Smooth muscle cell (in vitro differentiated cells): ENCODE measurements at regions not wholly inside any gene's neighbourhood (a gene's known extent, or its start where the extent isn't known, plus 50 kb on each side); places are given as distances from the start of the nearest gene placed in this dataset.

ENCODE experiments used
- DNase-seq: peaks from one replicate; lab custom pipeline; 2025; ENCODE audit not compliant: unreplicated experiment; lab: John Stamatoyannopoulos, UW
- H2AFZ ChIP-seq: fragments of 200-600 bp; sonication (generic); 2 replicates; pipeline ENCODE4 v1.6.0; 2016; ENCODE audit warnings: antibody characterized with exemption, low read depth, mild to moderate bottlenecking
- H3F3A ChIP-seq: fragments of 200-600 bp; sonication (generic); 2 replicates; pipeline ENCODE4 v1.6.0; 2017; ENCODE audit warnings: antibody characterized with exemption, low read depth
- H3K27ac ChIP-seq: fragments of 200-600 bp; sonication (generic); 2 replicates; pipeline ENCODE4 v1.5.1; 2016; ENCODE audit warnings: low read depth, mild to moderate bottlenecking
- H3K27me3 ChIP-seq: fragments of 200-600 bp; sonication (generic); 2 replicates; pipeline ENCODE4 v1.6.1; 2016; ENCODE audit warnings: low read depth, mild to moderate bottlenecking
- H3K36me3 ChIP-seq: fragments of 200-600 bp; sonication (generic); 2 replicates; pipeline ENCODE4 v1.5.1; 2016; ENCODE audit warnings: low read depth
- H3K4me1 ChIP-seq: fragments of 200-600 bp; sonication (generic); 2 replicates; pipeline ENCODE4 v1.5.1; 2016; ENCODE audit warnings: low read depth
- H3K4me2 ChIP-seq: fragments of 200-600 bp; sonication (generic); 2 replicates; pipeline ENCODE4 v1.6.0; 2016; ENCODE audit warnings: mild to moderate bottlenecking
- H3K4me3 ChIP-seq: fragments of 200-600 bp; sonication (generic); 2 replicates; pipeline ENCODE4 v1.5.1; 2016; ENCODE audit warnings: mild to moderate bottlenecking
- H3K79me2 ChIP-seq: fragments of 200-600 bp; sonication (generic); 2 replicates; pipeline ENCODE4 v1.6.0; 2016; ENCODE audit warnings: low read depth, mild to moderate bottlenecking
- H3K9ac ChIP-seq: fragments of 200-600 bp; sonication (generic); 2 replicates; pipeline ENCODE4 v1.6.0; 2016; ENCODE audit warnings: low read depth
- H3K9me3 ChIP-seq: fragments of 200-600 bp; sonication (generic); replicated peaks from 2 replicates; pipeline ENCODE4 v1.5.1; 2016; ENCODE audit warnings: low read depth
- H4K20me1 ChIP-seq: fragments of 200-600 bp; sonication (generic); 2 replicates; pipeline ENCODE4 v1.6.0; 2016; ENCODE audit warnings: low read depth
- CTCF ChIP-seq: fragments of 200-600 bp; sonication (generic); IDR thresholded peaks from 2 replicates; pipeline ENCODE4 v1.5.1; 2017; ENCODE audit warnings: borderline replicate concordance, mild to moderate bottlenecking, antibody characterized with exemption; ENCODE audit not compliant: insufficient read depth, poor library complexity, severe bottlenecking
- WGBS: methylation state at CpG from one replicate; pipeline ENCODE4 v1.1.7; 2016; ENCODE audit warnings: low lambda C conversion rate; 5-methylcytosine and 5-hydroxymethylcytosine counted together

GRCh38 chr12:18141048-18141982 is 51.3 kb upstream of the RERGL start:
- H3K36me3 ChIP-seq = no peaks in the 10 kb centered on the region
- H3K9ac ChIP-seq = no peak overlapping the region
- no peaks in the 10 kb centered on the region for H3K79me2 ChIP-seq
- H2AFZ ChIP-seq = peak overlapping the region; percentile 12
- H3F3A ChIP-seq = no peaks in the 10 kb centered on the region
- H4K20me1 ChIP-seq = no peaks in the 10 kb centered on the region
- TF ChIP-seq CTCF = no peak
- no peaks in the 10 kb centered on the region for H3K4me1 ChIP-seq
- 78% methylated on average over 4 of the region's 4 CpGs for WGBS
- DNase-seq = no peak
- no peak overlapping the region for H3K4me2 ChIP-seq
- no peaks in the 10 kb centered on the region for H3K27me3 ChIP-seq
- H3K27ac ChIP-seq = no peak overlapping the region
- H3K4me3 ChIP-seq = no peak overlapping the region
- no peaks in the 10 kb centered on the region for H3K9me3 ChIP-seq

GRCh38 chr12:18139989-18140596 is 50.1 kb upstream of the RERGL start:
- 4% methylated on average over 1 of the region's 1 CpG for WGBS
- H3K9ac ChIP-seq = no peak overlapping the region
- H3K79me2 ChIP-seq = no peaks in the 10 kb centered on the region
- peak; percentile 70 for TF ChIP-seq CTCF
- H3K4me2 ChIP-seq = no peak overlapping the region
- H3K4me3 ChIP-seq = no peak overlapping the region
- H4K20me1 ChIP-seq = no peaks in the 10 kb centered on the region
- no peaks in the 10 kb centered on the region for H3K27me3 ChIP-seq
- H3F3A ChIP-seq = no peaks in the 10 kb centered on the region
- H2AFZ ChIP-seq = no peak overlapping the region
- no peak overlapping the region for H3K27ac ChIP-seq
- DNase-seq = no peak
- no peaks in the 10 kb centered on the region for H3K9me3 ChIP-seq
- H3K36me3 ChIP-seq = no peaks in the 10 kb centered on the region
- peaks cover under 1% of the 10 kb centered on the region for H3K4me1 ChIP-seq
